Calu3 (cell line): ENCODE measurements at regions not wholly inside any gene's neighbourhood (a gene's known extent, or its start where the extent isn't known, plus 50 kb on each side); places are given as distances from the start of the nearest gene placed in this dataset.
A peak's percentile ranks its signal among the peaks of the same experiment; 100 is the strongest.

ENCODE experiments used
- BruUV-seq: library from RNA; stranded (reverse); fragments of 400-500 nt; replicated peaks from 2 replicates; lab custom pipeline; 2021; lab: Mats Ljungman, UMichigan
- CTCF ChIA-PET: fragments of 300-600 bp; sonication (Branson Sonifier 250); formaldehyde crosslinking; loops from one replicate; lab custom pipeline; 2022; ENCODE audit warnings: antibody characterized with exemption; lab: Charles Lee
- DNase-seq: peaks from one replicate; pipeline ENCODE4 v3.0.0; 2022
- H3K27ac Mint-ChIP-seq: one replicate; pipeline ENCODE4 v1.8.0; 2022; ENCODE audit warnings: mixed read lengths; ENCODE audit not compliant: unreplicated experiment
- H3K27me3 Mint-ChIP-seq: one replicate; pipeline ENCODE4 v1.8.0; 2022; ENCODE audit warnings: mixed read lengths; ENCODE audit not compliant: unreplicated experiment
- H3K36me3 Mint-ChIP-seq: one replicate; pipeline ENCODE4 v1.8.0; 2022; ENCODE audit warnings: mild to moderate bottlenecking, moderate library complexity, mixed read lengths; ENCODE audit not compliant: insufficient read depth, unreplicated experiment
- H3K4me1 Mint-ChIP-seq: one replicate; pipeline ENCODE4 v1.8.0; 2022; ENCODE audit warnings: mild to moderate bottlenecking, low read depth, mixed read lengths; ENCODE audit not compliant: unreplicated experiment
- H3K4me3 Mint-ChIP-seq: one replicate; pipeline ENCODE4 v1.8.0; 2022; ENCODE audit warnings: mild to moderate bottlenecking, low read depth, moderate library complexity, mixed read lengths; ENCODE audit not compliant: unreplicated experiment
- H3K9me3 Mint-ChIP-seq: one replicate; pipeline ENCODE4 v1.8.0; 2022; ENCODE audit warnings: low read depth, mixed read lengths; ENCODE audit not compliant: unreplicated experiment
- intact Hi-C: fragments of 100-400 bp; cut with micrococcal nuclease; formaldehyde crosslinking; loops from one replicate; pipeline ENCODE4 v1.10.0; 2022; ENCODE audit not compliant: unreplicated experiment
- TF ChIP-seq, protein P1 (sequence below): fragments of 200-600 bp; IDR thresholded peaks from one replicate; pipeline ENCODE4 v1.8.0; 2022; ENCODE audit warnings: antibody characterized with exemption; ENCODE audit not compliant: unreplicated experiment

- intact Hi-C loops, result no loop called here
- CTCF ChIA-PET, result no interaction called here
- TF ChIP-seq, protein P1, sequence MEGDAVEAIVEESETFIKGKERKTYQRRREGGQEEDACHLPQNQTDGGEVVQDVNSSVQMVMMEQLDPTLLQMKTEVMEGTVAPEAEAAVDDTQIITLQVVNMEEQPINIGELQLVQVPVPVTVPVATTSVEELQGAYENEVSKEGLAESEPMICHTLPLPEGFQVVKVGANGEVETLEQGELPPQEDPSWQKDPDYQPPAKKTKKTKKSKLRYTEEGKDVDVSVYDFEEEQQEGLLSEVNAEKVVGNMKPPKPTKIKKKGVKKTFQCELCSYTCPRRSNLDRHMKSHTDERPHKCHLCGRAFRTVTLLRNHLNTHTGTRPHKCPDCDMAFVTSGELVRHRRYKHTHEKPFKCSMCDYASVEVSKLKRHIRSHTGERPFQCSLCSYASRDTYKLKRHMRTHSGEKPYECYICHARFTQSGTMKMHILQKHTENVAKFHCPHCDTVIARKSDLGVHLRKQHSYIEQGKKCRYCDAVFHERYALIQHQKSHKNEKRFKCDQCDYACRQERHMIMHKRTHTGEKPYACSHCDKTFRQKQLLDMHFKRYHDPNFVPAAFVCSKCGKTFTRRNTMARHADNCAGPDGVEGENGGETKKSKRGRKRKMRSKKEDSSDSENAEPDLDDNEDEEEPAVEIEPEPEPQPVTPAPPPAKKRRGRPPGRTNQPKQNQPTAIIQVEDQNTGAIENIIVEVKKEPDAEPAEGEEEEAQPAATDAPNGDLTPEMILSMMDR, result no peak
- H3K36me3 Mint-ChIP-seq, result peaks cover 69% of the 10 kb centered on the region
- no peak overlapping the region for H3K4me3 Mint-ChIP-seq
- BruUV-seq, result no TSS peak
- H3K9me3 Mint-ChIP-seq, result no peaks in the 10 kb centered on the region
- H3K27ac Mint-ChIP-seq, result no peak overlapping the region
- no peak for DNase-seq
- H3K27me3 Mint-ChIP-seq, result no peaks in the 10 kb centered on the region
- peaks cover 58% of the 10 kb centered on the region for H3K4me1 Mint-ChIP-seq
These were observed 214.1 kb downstream of the SEC14L1 start for GRCh38 chr17:77354670-77355455.

- Mint-ChIP-seq H3K4me3 (no peak overlapping the region), H3K36me3 (peaks cover 68% of the 10 kb centered on the region), H3K9me3 (no peaks in the 10 kb centered on the region), H3K4me1 (peaks cover 52% of the 10 kb centered on the region), H3K27me3 (no peaks in the 10 kb centered on the region), H3K27ac (peak overlapping the region; percentile 91)
- no peak for DNase-seq
- CTCF ChIA-PET, result interaction anchor here (0.9 kb wide), 1 partner anchor 56 kb away, joined by 3 read pairs; no protein-coding TSS in a partner anchor
- TF ChIP-seq, protein P1, result no peak
- BruUV-seq, result no TSS peak
- intact Hi-C loops, result no loop called here
These were observed 215.4 kb downstream of the SEC14L1 start for GRCh38 chr17:77356109-77356689.

DNA sequence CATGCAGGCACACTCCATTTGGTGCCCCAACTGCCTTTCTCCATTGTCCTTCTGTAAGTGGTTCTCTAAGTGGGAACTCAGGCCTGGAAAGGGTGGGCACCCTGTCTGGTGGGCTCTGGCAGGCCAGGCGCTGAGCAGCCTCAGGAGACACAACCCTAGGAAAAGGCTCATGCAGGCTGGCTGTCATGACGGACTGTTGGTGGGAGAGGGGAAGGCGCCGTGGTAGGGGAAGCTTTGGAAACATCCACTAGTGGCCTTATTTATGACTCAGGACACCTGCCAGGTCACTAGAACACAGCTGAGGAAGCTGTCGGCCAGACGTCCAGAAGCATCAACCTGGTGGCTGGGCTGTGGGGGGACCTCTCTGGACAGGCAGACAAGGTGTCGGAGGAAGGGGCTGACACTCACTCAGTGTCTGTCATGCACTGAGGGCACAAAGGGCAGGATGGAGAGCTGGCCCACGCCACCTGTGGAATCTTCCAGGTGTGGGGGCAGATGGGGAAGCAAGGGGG lies 216.0 kb downstream of the SEC14L1 start:
- CTCF ChIA-PET, result no interaction called here
- Mint-ChIP-seq H3K27ac (peak overlapping the region; percentile 91), H3K27me3 (no peaks in the 10 kb centered on the region), H3K36me3 (peaks cover 68% of the 10 kb centered on the region), H3K4me3 (no peak overlapping the region), H3K4me1 (peaks cover 47% of the 10 kb centered on the region), H3K9me3 (no peaks in the 10 kb centered on the region)
- intact Hi-C loops, result no loop called here
- no TSS peak for BruUV-seq
- DNase-seq, result no peak
- TF ChIP-seq, protein P1, result no peak

DNA sequence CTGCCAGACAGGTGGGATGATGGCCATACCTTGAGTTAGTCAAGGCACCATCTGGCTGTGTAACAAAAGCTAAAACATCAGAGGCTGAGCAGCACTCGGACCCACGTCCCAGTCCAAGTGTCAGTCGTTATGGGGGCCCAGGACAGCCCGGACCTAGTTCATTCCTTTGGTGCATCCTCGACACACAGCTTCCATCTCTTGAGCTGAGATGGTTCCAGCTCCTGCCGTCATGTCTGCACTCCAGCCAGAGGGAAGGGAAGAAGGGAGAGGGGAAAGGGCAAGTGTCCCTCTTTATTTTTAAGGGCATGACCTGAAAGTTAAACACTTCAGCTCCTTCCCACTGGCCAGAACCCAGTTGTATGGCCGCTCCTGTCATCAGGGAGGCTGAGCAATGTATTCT lies 218.0 kb downstream of the SEC14L1 start:
- TF ChIP-seq, protein P1, result no peak

More for the DNA sequence above, 218.0 kb downstream of the SEC14L1 start:
- H3K27me3 Mint-ChIP-seq, result no peaks in the 10 kb centered on the region
- intact Hi-C loops, result no loop called here
- H3K4me1 Mint-ChIP-seq, result peaks cover 49% of the 10 kb centered on the region
- CTCF ChIA-PET, result no interaction called here
- no peak overlapping the region for H3K27ac Mint-ChIP-seq
- H3K9me3 Mint-ChIP-seq, result no peaks in the 10 kb centered on the region
- no peak for DNase-seq
- H3K36me3 Mint-ChIP-seq, result peaks cover 67% of the 10 kb centered on the region
- no peak overlapping the region for H3K4me3 Mint-ChIP-seq
- BruUV-seq, result no TSS peak
